Activated CD4-positive, alpha-beta T cell treated with anti-CD3 and anti-CD28 coated beads, Interleukin-2, Interleukin-6, amounts not matched to agents 100 ng/mL and 50 ng/mL, durations not matched to agents 16 hours and 8 hours (primary cell): ENCODE measurements at regions not wholly inside any gene's neighbourhood (a gene's known extent, or its start where the extent isn't known, plus 50 kb on each side); places are given as distances from the start of the nearest gene placed in this dataset.
"Not testable (repeated sequence)": the region's sequence is repeated elsewhere in the genome, so short reads cannot be mapped to it uniquely, and the experiment has no call there.

Experiments used
- DNase-seq: peaks from one replicate; pipeline ENCODE4 v3.0.0-alpha.2; 2020

GRCh38 chr1:234782791-234783190 is 172.8 kb upstream of the IRF2BP2 start:
- DNase-seq: no peak

- DNase-seq: no peak
Observed at GRCh38 chr1:234782105-234782751, 172.2 kb upstream of the IRF2BP2 start.

DNA sequence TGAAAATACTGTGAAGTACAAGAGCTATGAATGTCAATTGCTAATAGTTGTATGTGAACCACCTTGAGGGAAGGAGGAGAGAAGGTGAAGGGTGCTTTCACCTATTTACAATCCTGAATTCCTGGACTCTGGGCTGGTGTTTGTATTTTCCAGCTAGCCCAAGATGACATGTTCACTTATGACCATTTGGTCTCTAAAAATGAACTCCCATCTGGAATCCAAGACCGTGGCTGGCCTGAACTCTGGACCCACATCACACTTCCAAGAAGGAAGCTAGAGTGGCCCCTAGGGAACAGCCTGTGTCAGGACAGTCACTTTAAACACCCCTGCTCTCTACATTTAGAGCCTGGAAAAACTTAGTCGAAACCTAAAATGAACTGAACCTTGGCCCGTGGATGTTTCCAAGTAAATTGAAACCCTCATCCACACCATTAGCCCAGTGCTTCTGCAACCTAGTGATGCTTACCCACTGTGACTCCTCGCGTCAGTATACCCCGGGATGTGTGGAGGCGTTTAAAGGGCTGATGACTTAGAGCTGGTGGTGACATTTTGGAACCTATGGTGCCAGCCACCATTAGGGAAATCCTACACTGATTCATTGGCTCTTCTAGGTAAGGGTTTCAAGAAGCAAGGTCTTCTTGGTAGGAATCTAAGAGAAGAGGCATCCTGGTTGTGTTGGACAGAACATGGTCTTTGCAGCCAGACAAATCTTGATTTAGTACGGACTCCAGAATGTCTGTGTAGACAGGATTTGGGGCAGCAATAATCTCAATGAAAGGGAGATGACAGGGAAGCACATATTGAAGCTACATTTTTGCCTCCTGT is 171.5 kb upstream of the IRF2BP2 start:
- DNase-seq: no peak

DNA sequence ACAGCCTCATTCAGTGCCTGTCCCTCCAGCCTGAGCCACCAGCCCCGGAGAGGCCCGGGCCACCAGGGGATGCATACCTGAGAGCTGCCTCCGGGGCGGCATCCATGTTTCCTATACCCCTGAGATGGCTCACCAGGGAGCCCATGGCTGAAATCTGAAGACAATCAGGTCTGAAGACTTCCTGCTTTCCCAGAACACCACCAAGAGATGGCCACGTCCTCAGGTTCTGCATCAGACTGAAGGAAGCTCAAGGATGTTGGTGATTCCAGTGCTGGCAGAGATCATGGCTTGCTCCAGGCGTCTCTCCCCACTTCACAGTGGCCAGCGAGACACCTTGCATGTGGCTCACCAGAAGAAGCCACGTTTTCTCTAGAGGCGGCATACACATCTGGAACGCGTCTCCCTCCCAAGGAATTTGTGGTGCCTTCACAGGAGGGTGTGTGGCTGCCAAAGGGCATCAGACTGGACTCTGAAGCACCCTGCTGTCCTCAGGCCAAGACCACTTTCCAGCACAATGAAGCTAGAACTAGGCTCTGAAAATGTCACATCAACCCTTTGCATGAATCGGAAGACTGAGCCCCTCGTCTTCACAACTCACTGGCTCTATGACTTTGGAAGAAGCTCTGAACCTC is 170.7 kb upstream of the IRF2BP2 start:
- no peak for DNase-seq

GRCh38 chr1:234780112-234780511 is 170.1 kb upstream of the IRF2BP2 start:
- no peak for DNase-seq

GRCh38 chr1:234779600-234779999 is 169.6 kb upstream of the IRF2BP2 start:
- not testable (repeated sequence) for DNase-seq

DNA sequence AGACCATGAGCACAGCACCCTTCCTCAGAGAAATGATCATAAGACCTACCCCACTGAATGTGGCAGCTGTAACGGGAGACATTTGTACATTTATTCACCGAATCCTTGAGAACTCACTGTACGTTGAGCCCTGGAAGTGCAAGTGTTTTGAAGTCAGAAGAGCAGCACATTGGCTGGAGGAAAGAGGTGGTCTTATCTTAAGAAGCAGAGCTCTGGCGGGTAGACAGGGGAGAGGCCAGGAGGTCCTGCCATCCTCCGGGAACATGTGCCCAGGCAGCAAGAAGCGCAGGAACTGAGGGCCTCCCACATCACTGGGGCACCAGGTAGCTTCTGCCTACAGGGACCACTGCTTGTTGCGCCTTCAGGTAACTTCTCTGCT is 169.2 kb upstream of the IRF2BP2 start:
- no peak for DNase-seq

DNA sequence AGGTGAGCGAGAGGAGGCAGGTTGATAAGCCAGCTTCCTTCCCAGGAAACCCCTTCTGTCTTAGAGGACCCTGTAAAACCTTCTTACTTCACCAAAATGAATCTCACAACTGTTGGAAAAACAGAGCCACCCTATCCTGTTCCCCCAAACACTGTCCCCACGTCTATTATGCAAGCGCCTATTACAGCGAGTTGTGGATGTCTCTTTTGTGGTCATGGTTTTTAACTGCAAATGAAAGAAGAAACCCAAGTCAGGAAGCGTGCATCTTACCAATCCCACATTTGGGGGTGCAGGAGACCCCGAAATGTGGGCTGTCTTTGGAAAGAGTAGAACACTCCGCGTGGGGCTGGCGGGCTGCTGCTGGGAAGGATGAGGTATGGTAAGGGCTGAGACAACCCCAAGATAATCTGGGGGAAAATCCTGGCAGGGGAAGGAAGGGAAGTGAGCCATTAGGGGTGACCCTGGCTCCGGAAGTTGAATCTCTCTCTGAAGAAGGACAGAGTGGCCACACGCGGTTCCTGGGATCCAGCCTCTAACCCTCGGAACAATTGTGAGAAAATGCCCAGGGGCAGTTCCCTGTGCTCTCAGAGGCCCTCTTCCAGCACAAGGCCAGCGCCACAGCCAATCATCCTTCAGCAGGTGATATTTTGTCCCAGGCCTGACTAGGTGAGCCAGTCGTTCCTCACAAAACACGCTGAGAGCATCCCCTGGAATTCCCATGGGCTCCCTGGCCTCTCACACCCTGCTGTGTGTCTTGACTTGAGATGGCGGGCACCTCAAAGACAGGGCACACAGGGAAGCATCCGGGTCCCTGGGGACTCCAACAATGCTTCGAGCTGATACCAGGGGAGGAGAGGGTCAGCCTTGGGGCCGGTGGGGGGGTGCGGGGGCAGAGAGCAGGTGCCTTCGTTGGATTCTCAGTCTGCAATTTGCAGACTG is 168.5 kb upstream of the IRF2BP2 start:
- no peak for DNase-seq

DNA sequence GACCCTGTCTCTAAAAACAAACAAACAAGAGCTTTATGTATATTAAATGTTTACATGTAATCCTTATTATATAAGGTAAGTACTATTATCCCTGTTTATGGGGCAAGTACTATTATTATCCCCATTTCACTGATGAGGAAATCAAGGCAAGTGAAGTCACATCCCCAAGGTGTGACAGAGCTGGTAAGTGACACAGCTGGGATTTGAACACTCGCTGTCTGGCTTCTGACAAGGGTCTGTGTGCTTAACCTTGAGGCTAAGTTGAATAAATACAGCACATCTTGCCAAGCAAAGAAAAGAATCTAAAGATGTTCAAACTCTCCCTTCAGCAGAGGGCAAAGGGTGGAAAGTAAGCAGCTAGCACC is 167.9 kb upstream of the IRF2BP2 start:
- DNase-seq: no peak

GRCh38 chr1:234776876-234777855 is 167.2 kb upstream of the IRF2BP2 start:
- no peak for DNase-seq

DNA sequence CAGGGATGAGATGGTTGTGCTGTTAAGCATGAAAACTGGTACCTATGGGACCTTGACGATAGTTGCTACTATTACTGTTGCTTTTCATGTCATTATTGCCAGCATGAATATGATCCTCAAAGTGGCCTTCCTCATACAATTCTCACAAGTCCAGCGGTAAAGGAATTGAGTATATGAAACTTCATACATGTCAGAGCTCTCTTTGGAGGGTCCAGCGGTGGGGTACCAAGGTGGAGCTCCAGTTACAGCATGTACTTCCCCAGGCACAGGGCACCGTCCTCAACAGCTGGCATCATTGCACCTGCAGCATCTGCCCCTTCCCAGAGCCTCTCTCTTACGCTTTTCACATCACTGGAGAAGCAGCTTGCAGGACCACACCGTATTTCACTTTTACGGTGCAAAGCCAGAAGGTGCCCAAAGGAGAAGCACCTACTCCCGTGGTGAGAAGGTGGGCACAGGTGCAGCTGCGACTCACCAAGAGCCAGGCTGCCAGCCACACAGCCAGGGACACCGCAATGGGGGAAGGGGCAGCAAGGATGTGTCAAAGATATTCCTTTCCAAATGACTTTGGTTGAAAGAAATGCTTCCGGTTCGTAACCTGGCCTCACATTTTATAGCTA is 166.4 kb upstream of the IRF2BP2 start:
- no peak for DNase-seq

DNA sequence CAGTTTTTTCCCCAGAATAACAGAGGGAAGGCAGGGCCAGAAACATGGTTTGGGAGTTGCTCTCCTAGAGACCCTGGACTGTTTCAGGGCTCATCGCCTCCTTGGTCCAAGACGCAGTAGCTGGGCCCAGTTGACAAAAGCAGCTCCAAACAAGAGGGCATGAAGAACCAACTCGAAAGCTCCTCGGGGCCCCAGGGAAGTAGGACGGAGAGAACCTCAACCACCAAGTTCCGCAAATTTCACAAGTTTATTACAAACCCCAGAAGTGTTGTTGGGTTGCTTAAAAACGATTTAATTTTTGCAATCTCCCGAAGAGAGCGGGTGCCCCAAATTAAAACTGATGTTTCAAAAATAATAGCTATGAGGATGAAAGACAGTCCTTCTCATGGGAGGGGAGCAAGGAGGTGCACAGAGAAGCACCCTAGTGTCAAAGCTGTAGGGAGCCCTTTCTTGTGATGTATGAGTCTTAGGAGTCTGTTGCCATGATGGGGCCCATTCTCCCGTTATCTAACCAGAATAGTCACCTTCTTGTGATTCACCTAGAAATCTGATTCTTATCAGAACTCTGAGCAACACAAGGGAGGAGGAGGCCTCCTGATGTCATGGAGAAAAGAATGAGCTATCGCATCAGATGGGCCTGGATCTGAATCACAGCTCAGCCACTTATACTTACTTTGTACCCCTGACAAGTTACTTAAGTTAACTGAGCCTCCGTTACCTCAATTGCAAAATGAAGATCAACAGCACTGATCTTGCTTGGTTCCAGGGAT is 165.7 kb upstream of the IRF2BP2 start:
- no peak for DNase-seq

GRCh38 chr1:234774971-234775370 is 165.0 kb upstream of the IRF2BP2 start:
- DNase-seq: no peak

- DNase-seq: no peak
Observed at GRCh38 chr1:234773936-234774677, 164.1 kb upstream of the IRF2BP2 start.

GRCh38 chr1:234772345-234773147 is 162.6 kb upstream of the IRF2BP2 start:
- peak; percentile 95 for DNase-seq

- DNase-seq: no peak
Observed at GRCh38 chr1:234771642-234772344, 161.8 kb upstream of the IRF2BP2 start.

DNA sequence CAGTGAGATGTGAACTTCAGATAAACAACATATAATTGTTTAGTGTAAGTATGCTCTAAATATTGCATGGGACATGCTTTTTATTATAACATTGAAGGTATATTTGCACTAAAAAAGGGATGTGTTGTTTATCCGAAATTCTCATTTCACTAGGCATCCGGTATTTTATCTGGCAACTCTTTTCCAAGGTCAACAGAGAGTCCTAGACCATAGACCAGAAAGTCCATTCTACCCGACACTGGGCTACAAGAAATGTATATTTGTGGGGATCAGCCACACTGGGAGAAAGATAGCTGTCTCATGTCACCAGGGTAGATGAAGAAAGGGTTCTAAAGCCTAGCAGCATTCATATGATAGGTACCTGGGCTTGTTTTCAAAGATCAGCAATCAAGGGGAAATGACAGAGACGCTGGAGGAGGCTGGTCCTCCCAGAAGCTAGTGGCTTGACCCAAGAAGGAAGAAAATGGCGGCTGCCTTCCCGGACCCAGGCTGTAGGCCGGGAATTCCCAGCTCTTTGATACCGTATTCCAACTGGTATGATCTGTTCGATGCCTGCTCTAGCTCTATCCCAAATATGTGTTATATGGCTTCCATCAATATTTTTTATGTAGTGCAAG is 161.1 kb upstream of the IRF2BP2 start:
- DNase-seq: no peak
